Kidney capillary endothelial cell (primary cell): ENCODE measurements at regions not wholly inside any gene's neighbourhood (a gene's known extent, or its start where the extent isn't known, plus 50 kb on each side); places are given as distances from the start of the nearest gene placed in this dataset.

Source experiments
- DNase-seq: peaks from one replicate; pipeline ENCODE4 v3.0.0-alpha.2; 2018; ENCODE audit warnings: low spot score

- no peak for DNase-seq
Observed at GRCh38 chr1:80050085-80050484, 1043.6 kb upstream of the ADGRL4 start.

GRCh38 chr1:80048716-80049115, 1042.2 kb upstream of the ADGRL4 start:
- DNase-seq = no peak

- no peak for DNase-seq
Observed at GRCh38 chr1:80047791-80048190, 1041.3 kb upstream of the ADGRL4 start.

GRCh38 chr1:80044662-80045061, 1038.1 kb upstream of the ADGRL4 start:
- DNase-seq = no peak

- no peak for DNase-seq
Observed at GRCh38 chr1:80036690-80037432, 1030.3 kb upstream of the ADGRL4 start.

GRCh38 chr1:80023358-80023757, 1016.8 kb upstream of the ADGRL4 start:
- DNase-seq = no peak

- no peak for DNase-seq
Observed at GRCh38 chr1:80021891-80022290, 1015.4 kb upstream of the ADGRL4 start.

- DNase-seq = no peak
Observed at GRCh38 chr1:80018348-80018747, 1011.8 kb upstream of the ADGRL4 start.

GRCh38 chr1:80008934-80009333, 1002.4 kb upstream of the ADGRL4 start:
- no peak for DNase-seq

GRCh38 chr1:80003250-80003649, 996.7 kb upstream of the ADGRL4 start:
- no peak for DNase-seq

GRCh38 chr1:79988401-79988800, 981.9 kb upstream of the ADGRL4 start:
- DNase-seq = no peak

- no peak for DNase-seq
Observed at GRCh38 chr1:79982211-79982610, 975.7 kb upstream of the ADGRL4 start.

- no peak for DNase-seq
Observed at GRCh38 chr1:79981481-79981880, 975.0 kb upstream of the ADGRL4 start.

GRCh38 chr1:79979346-79979745, 972.8 kb upstream of the ADGRL4 start:
- DNase-seq = no peak

- DNase-seq = no peak
Observed at GRCh38 chr1:79976287-79976686, 969.8 kb upstream of the ADGRL4 start.

- DNase-seq = no peak
Observed at GRCh38 chr1:79974659-79975058, 968.1 kb upstream of the ADGRL4 start.

GRCh38 chr1:79969886-79970285, 963.4 kb upstream of the ADGRL4 start:
- DNase-seq = no peak

GRCh38 chr1:79966438-79966837, 959.9 kb upstream of the ADGRL4 start:
- DNase-seq = no peak

- DNase-seq = no peak
Observed at GRCh38 chr1:79959635-79960034, 953.1 kb upstream of the ADGRL4 start.

- no peak for DNase-seq
Observed at GRCh38 chr1:79955966-79956365, 949.4 kb upstream of the ADGRL4 start.

- no peak for DNase-seq
Observed at GRCh38 chr1:79950511-79950910, 944.0 kb upstream of the ADGRL4 start.

- DNase-seq = no peak
Observed at GRCh38 chr1:79945391-79945790, 938.9 kb upstream of the ADGRL4 start.

- no peak for DNase-seq
Observed at GRCh38 chr1:79929356-79929755, 922.8 kb upstream of the ADGRL4 start.

GRCh38 chr1:79928901-79929300, 922.4 kb upstream of the ADGRL4 start:
- DNase-seq = no peak
